HCT116 (cell line): ENCODE measurements at regions not wholly inside any gene's neighbourhood (a gene's known extent, or its start where the extent isn't known, plus 50 kb on each side); places are given as distances from the start of the nearest gene placed in this dataset.
"Not testable (repeated sequence)": the region's sequence is repeated elsewhere in the genome, so short reads cannot be mapped to it uniquely, and the experiment has no call there.

Experiments used
- ATAC-seq: fragments of 200-7000 bp; cut with Tn5 transposase; 2 replicates; pipeline ENCODE4 v1.9.1; 2020; ENCODE audit warnings: mild to moderate bottlenecking, moderate library complexity
- BruUV-seq: library from RNA; stranded (reverse); fragments of 400-500 nt; replicated peaks from 2 replicates; lab custom pipeline; 2021; lab: Mats Ljungman, UMichigan
- CTCF ChIA-PET: fragments of 300-600 bp; sonication (Branson Sonifier 250); formaldehyde crosslinking; loops from one replicate; lab custom pipeline; 2021; ENCODE audit warnings: antibody characterized with exemption; lab: Charles Lee
- POLR2A ChIA-PET: fragments of 300-600, 350-600 bp; sonication (Branson Sonifier 250); formaldehyde crosslinking; loops from one replicate; lab custom pipeline; 2021; ENCODE audit warnings: antibody characterized with exemption; lab: Charles Lee
- RAD21 ChIA-PET, 2 experiments: fragments of 300-600 bp; sonication (Branson Sonifier 250); formaldehyde crosslinking; loops; one replicate each; lab custom pipeline; 2023; ENCODE audit warnings: low total read pairs in 2 of 2; ENCODE audit not compliant: uncharacterized antibody in 2 of 2, unreplicated experiment in 2 of 2, low non-redundant PET in 1 of 2; lab: Charles Lee
- DNase-seq: peaks from one replicate; pipeline ENCODE4 v3.0.0-alpha.2; 2010; ENCODE audit warnings: low read depth, low spot score
- H2AFZ ChIP-seq: fragments of 200-600 bp; shearing (Covaris generic), sonication (generic); 2 replicates; pipeline ENCODE4 v1.6.1; 2017; ENCODE audit warnings: low read depth, mixed run types, mixed read lengths, antibody characterized with exemption, low read length; ENCODE audit not compliant: poor library complexity, severe bottlenecking
- H3K27ac ChIP-seq: 2 replicates; pipeline ENCODE4 v1.5.1; 2012; ENCODE audit warnings: low read depth, low read length
- H3K27me3 ChIP-seq: fragments of 200-600 bp; sonication (generic); 2 replicates; pipeline ENCODE4 v1.6.1; 2016; ENCODE audit warnings: mixed run types, low read length, mixed read lengths; ENCODE audit not compliant: insufficient read depth
- H3K36me3 ChIP-seq, 2 experiments: fragments of 200-500 bp in 1 of 2; fragments of 200-600 bp in 1 of 2; sonication (Bioruptor generic) in 1 of 2; sonication (generic) in 1 of 2; 2 replicates each; pipeline versions ENCODE4 v1.5.1 to v1.6.1; 2014 to 2016; ENCODE audit warnings: low read length in 2 of 2, inconsistent platforms in 1 of 2, mixed read lengths in 1 of 2, mixed run types in 1 of 2; ENCODE audit not compliant: insufficient read depth in 2 of 2, control insufficient read depth in 1 of 2
- H3K4me1 ChIP-seq, 2 experiments: fragments of 200-600 bp in 1 of 2; sonication (generic) in 1 of 2; 2 replicates each; pipeline versions ENCODE4 v1.5.1 to v1.6.1; 2012 to 2017; ENCODE audit warnings: low read length in 2 of 2, inconsistent platforms in 1 of 2, mild to moderate bottlenecking in 1 of 2, mixed read lengths in 1 of 2, mixed run types in 1 of 2, moderate library complexity in 1 of 2; ENCODE audit not compliant: insufficient read depth in 2 of 2, control insufficient read depth in 1 of 2
- H3K4me2 ChIP-seq: fragments of 200-600 bp; sonication (generic); 2 replicates; pipeline ENCODE4 v1.6.1; 2017; ENCODE audit warnings: mixed run types, low read length, mixed read lengths
- H3K4me3 ChIP-seq, 2 experiments: fragments of 200-600 bp in 1 of 2; sonication (generic) in 1 of 2; replicated peaks in 1 of 2; 2 replicates each; pipeline ENCODE4 v1.5.1; 2011 to 2016; ENCODE audit warnings: low read length in 2 of 2, control low read depth in 1 of 2, low read depth in 1 of 2, mild to moderate bottlenecking in 1 of 2, mixed read lengths in 1 of 2, mixed run types in 1 of 2
- H3K79me2 ChIP-seq: fragments of 200-600 bp; sonication (generic); 2 replicates; pipeline ENCODE4 v1.6.1; 2017; ENCODE audit warnings: mild to moderate bottlenecking, mixed run types, low read length, moderate library complexity, mixed read lengths; ENCODE audit not compliant: insufficient read depth
- H3K9ac ChIP-seq: fragments of 200-600 bp; sonication (generic); 2 replicates; pipeline ENCODE4 v1.6.1; 2016; ENCODE audit warnings: low read length, mixed read lengths
- H3K9me2 ChIP-seq: fragments of 200-600 bp; sonication (generic), shearing (Covaris generic); 2 replicates; pipeline ENCODE4 v1.6.1; 2017; ENCODE audit warnings: mixed run types, mild to moderate bottlenecking, moderate library complexity; ENCODE audit not compliant: insufficient read depth
- H3K9me3 ChIP-seq, 2 experiments: fragments of 200-500 bp in 1 of 2; fragments of 200-600 bp in 1 of 2; sonication (Bioruptor generic) in 1 of 2; sonication (generic) in 1 of 2; 2 replicates each; pipeline ENCODE4 v1.6.1; 2014 to 2017; ENCODE audit warnings: low read length in 2 of 2, mixed read lengths in 2 of 2, inconsistent platforms in 1 of 2, low read depth in 1 of 2, mild to moderate bottlenecking in 1 of 2, mixed run types in 1 of 2, moderate library complexity in 1 of 2; ENCODE audit not compliant: control insufficient read depth in 1 of 2, insufficient read depth in 1 of 2
- H4K20me1 ChIP-seq: fragments of 200-600 bp; sonication (generic), shearing (Covaris generic); 2 replicates; pipeline ENCODE4 v1.6.1; 2017; ENCODE audit warnings: mixed run types, mild to moderate bottlenecking, moderate library complexity; ENCODE audit not compliant: insufficient read depth
- CEBPB ChIP-seq: IDR thresholded peaks from 2 replicates; pipeline ENCODE4 v1.6.1; 2012; ENCODE audit warnings: low read depth
- ELF1 ChIP-seq: IDR thresholded peaks from 2 replicates; pipeline ENCODE4 v1.6.1; 2012; ENCODE audit warnings: low read depth, borderline replicate concordance
- SIN3A ChIP-seq: IDR thresholded peaks from 2 replicates; pipeline ENCODE4 v1.6.1; 2012; ENCODE audit warnings: low read depth
- SP1 ChIP-seq: IDR thresholded peaks from 2 replicates; pipeline ENCODE4 v1.6.1; 2012; ENCODE audit warnings: low read depth
- SRF ChIP-seq: IDR thresholded peaks from 2 replicates; pipeline ENCODE4 v1.6.1; 2012; ENCODE audit warnings: low read depth
- YY1 ChIP-seq: IDR thresholded peaks from 2 replicates; pipeline ENCODE4 v1.6.1; 2011; ENCODE audit warnings: low read length, low read depth, moderate library complexity, mild to moderate bottlenecking; ENCODE audit not compliant: insufficient replicate concordance; ENCODE audit errors: extremely low read depth
- ZNF274 ChIP-seq: fragments of 200-500 bp; sonication (Bioruptor generic); IDR thresholded peaks from 2 replicates; pipeline ENCODE4 v1.6.1; 2014; ENCODE audit warnings: mild to moderate bottlenecking, low read depth, low read length, inconsistent platforms
- intact Hi-C: fragments of 100-400 bp; cut with micrococcal nuclease; formaldehyde crosslinking; loops from 2 replicates; pipeline ENCODE4 v1.10.0; 2022
- TF ChIP-seq, protein P1 (sequence below): IDR thresholded peaks from 2 replicates; pipeline ENCODE4 v1.6.1; 2012

DNA sequence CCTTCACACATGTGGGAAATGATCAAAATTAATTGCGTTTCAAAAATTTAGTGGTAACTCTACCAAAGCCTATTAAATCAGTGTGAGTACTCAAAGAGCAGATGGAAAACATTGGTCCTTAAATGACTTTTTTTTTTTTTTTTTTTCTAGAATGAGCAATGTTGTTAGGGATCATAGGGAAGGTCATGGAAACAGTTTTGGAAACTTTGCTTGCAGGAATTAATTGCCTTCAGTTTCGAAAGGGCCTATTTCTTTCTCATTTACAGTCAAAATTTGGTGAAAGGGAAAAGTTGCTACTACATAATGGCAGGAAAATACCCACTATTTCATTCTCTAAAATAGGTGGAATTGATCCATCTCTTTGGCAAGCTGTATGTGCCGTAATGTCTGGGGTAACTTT, 160.9 kb downstream of the RTL9 start:
- no peaks in the 10 kb centered on the region for H3K79me2 ChIP-seq
- H3K9me2 ChIP-seq = no peaks in the 10 kb centered on the region
- ChIA-PET POLR2A (no interaction called here), RAD21 (no interaction called here)
- BruUV-seq = no TSS peak
- no peak for TF ChIP-seq ZNF274
- TF ChIP-seq, all 23 proteins: peak for 0
- H3K4me1 ChIP-seq = no peaks in the 10 kb centered on the region
- H3K27ac ChIP-seq = no peak overlapping the region
- CTCF ChIA-PET = no interaction called here
- no peak overlapping the region for H2AFZ ChIP-seq
- no peaks in the 10 kb centered on the region for H3K36me3 ChIP-seq
- no peak overlapping the region for H3K4me3 ChIP-seq
- no peaks in the 10 kb centered on the region for H4K20me1 ChIP-seq
- H3K27me3 ChIP-seq = 0 out of 2 replicates have a peak, but pooled peaks cover 3% of the 10 kb centered on the region
- no peak overlapping the region for H3K9ac ChIP-seq
- no peak overlapping the region for H3K4me2 ChIP-seq
- ATAC-seq (no peak), DNase-seq (no peak)
- intact Hi-C loops = no loop called here
- no peaks in the 10 kb centered on the region for H3K9me3 ChIP-seq

DNA sequence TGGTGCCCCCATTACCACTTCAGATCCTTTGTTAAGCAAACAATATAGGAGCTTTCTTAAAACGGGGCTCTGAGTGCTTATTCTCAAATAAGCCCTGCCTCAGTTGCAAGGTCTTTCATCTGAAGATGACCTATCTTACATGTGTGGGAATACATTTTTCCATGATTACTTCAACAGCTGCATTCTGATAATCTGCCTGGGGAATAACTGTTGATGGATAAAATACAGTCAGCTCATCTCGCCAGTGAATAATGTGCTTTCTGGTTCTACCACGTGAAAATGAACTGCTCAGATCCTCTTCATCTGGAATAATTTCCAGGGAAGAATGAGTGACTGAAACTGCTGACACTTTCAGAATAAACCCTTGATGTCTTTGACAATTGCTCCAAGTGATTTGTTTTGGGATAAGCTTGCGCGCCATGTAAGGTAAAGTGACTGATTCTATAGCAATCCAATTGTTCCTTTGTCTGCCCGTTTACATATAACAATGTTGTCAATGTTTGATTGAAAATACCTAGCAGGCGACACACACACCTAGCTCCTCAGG, 161.3 kb downstream of the RTL9 start:
- Histone ChIP-seq H4K20me1 (no peaks in the 10 kb centered on the region), H3K79me2 (no peaks in the 10 kb centered on the region), H3K4me3 (no peak overlapping the region), H3K9ac (no peak overlapping the region)
- intact Hi-C loops = no loop called here
- POLR2A ChIA-PET = no interaction called here
- TF ChIP-seq SP1 (no peak), SIN3A (no peak), YY1 (no peak), SRF (no peak), CEBPB (no peak), ELF1 (no peak)
- TF ChIP-seq, protein P1, sequence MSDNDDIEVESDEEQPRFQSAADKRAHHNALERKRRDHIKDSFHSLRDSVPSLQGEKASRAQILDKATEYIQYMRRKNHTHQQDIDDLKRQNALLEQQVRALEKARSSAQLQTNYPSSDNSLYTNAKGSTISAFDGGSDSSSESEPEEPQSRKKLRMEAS = no peak
- TF ChIP-seq, all 23 proteins: peak for 0
- 0 out of 2 replicates have a peak, but pooled peaks cover 3% of the 10 kb centered on the region for H3K27me3 ChIP-seq
- H3K4me2 ChIP-seq = no peak overlapping the region
- no peak overlapping the region for H2AFZ ChIP-seq
- DNase-seq (no peak), ATAC-seq (no peak)
- no peaks in the 10 kb centered on the region for H3K4me1 ChIP-seq
- H3K9me2 ChIP-seq = no peaks in the 10 kb centered on the region
- H3K36me3 ChIP-seq = no peaks in the 10 kb centered on the region
- RAD21 ChIA-PET = no interaction called here
- BruUV-seq = no TSS peak
- H3K9me3 ChIP-seq = no peaks in the 10 kb centered on the region
- CTCF ChIA-PET = no interaction called here
- no peak overlapping the region for H3K27ac ChIP-seq

DNA sequence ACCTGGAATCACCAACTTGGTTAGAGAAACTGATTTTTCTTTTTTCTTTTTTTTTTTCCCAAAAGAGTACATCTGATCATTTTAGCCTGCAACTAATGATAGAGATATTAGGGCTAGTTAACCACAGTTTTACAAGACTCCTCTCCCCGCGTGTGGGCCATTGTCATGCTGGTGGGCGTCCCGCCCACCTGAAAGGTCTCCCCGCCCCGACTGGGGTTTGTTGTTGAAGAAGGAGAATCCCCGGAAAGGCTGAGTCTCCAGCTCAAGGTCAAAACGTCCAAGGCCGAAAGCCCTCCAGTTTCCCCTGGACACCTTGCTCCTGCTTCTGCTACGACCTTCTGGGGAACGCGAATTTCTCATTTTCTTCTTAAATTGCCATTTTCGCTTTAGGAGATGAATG, 162.0 kb downstream of the RTL9 start:
- H4K20me1 ChIP-seq, POLR2A ChIA-PET, H3K27me3 ChIP-seq, CTCF ChIA-PET, H3K9me2 ChIP-seq, H3K79me2 ChIP-seq, H3K4me3 ChIP-seq, H3K4me2 ChIP-seq, H2AFZ ChIP-seq, H3K9me3 ChIP-seq, ATAC-seq, H3K36me3 ChIP-seq, intact Hi-C loops, DNase-seq, RAD21 ChIA-PET, H3K9ac ChIP-seq, BruUV-seq, H3K4me1 ChIP-seq, H3K27ac ChIP-seq: not testable (repeated sequence)
